ENCODE measurements at regions not wholly inside any gene's neighbourhood (a gene's known extent, or its start where the extent isn't known, plus 50 kb on each side); places are given as distances from the start of the nearest gene placed in this dataset.

GRCh38 chr3:117131259-117131658 lies 421.7 kb downstream of the TUSC7 start:
- ChIA-PET CTCF (ENCODE audit: partially characterized antibody) (no interaction called here), POLR2A (ENCODE audit: partially characterized antibody) (no interaction called here)
- H3K9me3 ChIP-seq (ENCODE audit: insufficient read depth in 2 of 2, low read depth in 1 of 2, low read length in 1 of 2), result no peaks in the 10 kb centered on the region
- H3K79me2 ChIP-seq (ENCODE audit: control insufficient read depth in 1 of 2, insufficient read depth in 2 of 2, low read length in 2 of 2), result no peaks in the 10 kb centered on the region
- TF ChIP-seq MAX (IDR thresholded peaks at IDR 0.05) (peak; percentile 76), HDAC2 (IDR thresholded peaks at IDR 0.05; ENCODE audit: borderline replicate concordance in 1 of 2, low read depth in 2 of 2, low read length in 2 of 2) (no peak)
- no peak overlapping the region for H4K91ac ChIP-seq (replicated peaks; ENCODE audit: insufficient read length, low read length)
- no peaks in the 10 kb centered on the region for H3K4me1 ChIP-seq (replicated peaks in 1 of 4; ENCODE audit: control insufficient read depth in 3 of 4, insufficient read depth in 4 of 4, low read length in 3 of 4)
- no peak overlapping the region for H2BK15ac ChIP-seq (ENCODE audit: low read length)
- no peak for DNase-seq (ENCODE audit: low read depth in 1 of 2, low spot score in 2 of 2)
- no peak overlapping the region for H2BK5ac ChIP-seq (ENCODE audit: low read depth, low read length)
- H2AK5ac ChIP-seq (ENCODE audit: low read depth, low read length), result no peak overlapping the region
- no peak overlapping the region for H3K14ac ChIP-seq (ENCODE audit: insufficient read length)
- H3K23me2 ChIP-seq (ENCODE audit: low read depth, low read length), result no peaks in the 10 kb centered on the region
- no peak overlapping the region for H3K4ac ChIP-seq (replicated peaks; ENCODE audit: insufficient read length, low read depth, low read length)
- H3K27me3 ChIP-seq (replicated peaks in 1 of 4; ENCODE audit: control insufficient read depth in 3 of 4, extremely low read depth in 1 of 4, insufficient read depth in 3 of 4, low read length in 3 of 4), result no peaks in the 10 kb centered on the region
- H3K36me3 ChIP-seq (ENCODE audit: control insufficient read depth in 2 of 4, insufficient read depth in 4 of 4, low read length in 3 of 4), result no peaks in the 10 kb centered on the region
- no peak overlapping the region for H2BK120ac ChIP-seq (replicated peaks; ENCODE audit: low read depth, low read length)
- H4K5ac ChIP-seq (ENCODE audit: insufficient read length, low read depth, low read length), result no peak overlapping the region
- H3K27ac ChIP-seq (ENCODE audit: low read depth, low read length), result no peak overlapping the region
- H2BK12ac ChIP-seq (ENCODE audit: low read depth, low read length), result no peak overlapping the region
- H3K4me2 ChIP-seq (ENCODE audit: insufficient read depth in 1 of 2, low read depth in 2 of 2, low read length in 2 of 2), result no peak overlapping the region
- FAIRE-seq, result no peak
- H4K8ac ChIP-seq (ENCODE audit: extremely low read depth, insufficient read depth, low read length), result no peak overlapping the region
- H2AFZ ChIP-seq (ENCODE audit: low read length), result peak overlapping the region; percentile 17; the same call in 1 of the 2 replicates
- H3K79me1 ChIP-seq (ENCODE audit: low read depth, low read length), result no peaks in the 10 kb centered on the region
- H4K20me1 ChIP-seq (replicated peaks in 1 of 2; ENCODE audit: control insufficient read depth in 1 of 2, insufficient read depth in 2 of 2, low read length in 2 of 2), result no peaks in the 10 kb centered on the region
- 89% methylated on average over 9 of the region's 9 CpGs; no CpG with 5 or more reads in 1 of the 2 experiments for WGBS, 2 experiments (ENCODE audit: extremely low coverage in 1 of 2, insufficient coverage in 1 of 2, insufficient read length in 1 of 2, insufficient replicate concordance in 2 of 2, low coverage in 1 of 2, low lambda C conversion rate in 2 of 2, missing lambda C conversion rate in 1 of 2)
- no peak overlapping the region for H3K56ac ChIP-seq (replicated peaks; ENCODE audit: insufficient read length, low read depth, low read length)
- no peak overlapping the region for H3K18ac ChIP-seq (ENCODE audit: extremely low read depth, low read length)
- no peak overlapping the region for H3K9ac ChIP-seq (replicated peaks in 1 of 4; ENCODE audit: extremely low read depth in 1 of 4, low read depth in 3 of 4, low read length in 3 of 4)
- no peak overlapping the region for H3K23ac ChIP-seq (ENCODE audit: insufficient read length)
- no peak overlapping the region for H3K4me3 ChIP-seq (ENCODE audit: extremely low read depth in 1 of 4, insufficient read depth in 2 of 4, low read depth in 3 of 4, low read length in 4 of 4)
- no peak overlapping the region for H2BK20ac ChIP-seq (ENCODE audit: low read length)
